H1 (cell line): ENCODE measurements at regions not wholly inside any gene's neighbourhood (a gene's known extent, or its start where the extent isn't known, plus 50 kb on each side); places are given as distances from the start of the nearest gene placed in this dataset.

Experiments
- CTCF ChIA-PET: fragments of 300-600 bp; sonication (Branson Sonifier 250); formaldehyde crosslinking; loops from one replicate; lab custom pipeline; 2021; ENCODE audit not compliant: partially characterized antibody; lab: Charles Lee
- POLR2A ChIA-PET: fragments of 300-600 bp; sonication (Branson Sonifier 250); formaldehyde crosslinking; loops from one replicate; lab custom pipeline; 2021; ENCODE audit warnings: inconsistent platforms; ENCODE audit not compliant: partially characterized antibody; lab: Charles Lee
- DNase-seq, 2 experiments: peaks; one replicate each; pipeline versions ENCODE4 v3.0.0 to v3.0.0-alpha.2; 2010 to 2022; ENCODE audit warnings: low spot score in 2 of 2, low read depth in 1 of 2, mixed read lengths in 1 of 2
- FAIRE-seq: peaks from 2 replicates; lab custom pipeline; 2011; peaks lifted over from hg19 to GRCh38; lab: Jason Lieb, UNC
- H2AFZ ChIP-seq: 2 replicates; pipeline ENCODE4 v1.8.1; 2012; ENCODE audit warnings: low read length, inconsistent platforms
- H2AK5ac ChIP-seq: 2 replicates; pipeline ENCODE4 v1.6.1; 2013; ENCODE audit warnings: low read depth, low read length
- H2BK120ac ChIP-seq: replicated peaks from 2 replicates; pipeline ENCODE3; 2013; ENCODE audit warnings: low read depth, low read length, inconsistent platforms
- H2BK12ac ChIP-seq: 2 replicates; pipeline ENCODE4 v1.6.1; 2013; ENCODE audit warnings: low read depth, low read length
- H2BK15ac ChIP-seq: 2 replicates; pipeline ENCODE4 v1.6.1; 2013; ENCODE audit warnings: low read length
- H2BK20ac ChIP-seq: 2 replicates; pipeline ENCODE4 v1.6.1; 2013; ENCODE audit warnings: low read length
- H2BK5ac ChIP-seq: 2 replicates; pipeline ENCODE4 v1.6.1; 2013; ENCODE audit warnings: low read depth, low read length
- H3K14ac ChIP-seq: 2 replicates; pipeline ENCODE4 v1.6.1; 2013; ENCODE audit warnings: inconsistent platforms; ENCODE audit not compliant: insufficient read length
- H3K18ac ChIP-seq: 2 replicates; pipeline ENCODE4 v1.6.1; 2013; ENCODE audit warnings: low read length; ENCODE audit errors: extremely low read depth
- H3K23ac ChIP-seq: 2 replicates; pipeline ENCODE4 v1.6.1; 2013; ENCODE audit warnings: inconsistent platforms; ENCODE audit not compliant: insufficient read length
- H3K23me2 ChIP-seq: 2 replicates; pipeline ENCODE4 v1.6.1; 2013; ENCODE audit warnings: low read depth, low read length
- H3K27ac ChIP-seq: 2 replicates; pipeline ENCODE4 v1.6.1; 2011; ENCODE audit warnings: low read depth, low read length, inconsistent platforms
- H3K27me3 ChIP-seq, 4 experiments: replicated peaks in 1 of 4; 1 replicate in 1 of 4; 2 replicates in 3 of 4; pipeline versions ENCODE4 v1.6.1 to v1.8.1; 2011 to 2013; ENCODE audit warnings: low read length in 3 of 4, mild to moderate bottlenecking in 3 of 4, inconsistent platforms in 2 of 4, mixed read lengths in 2 of 4, moderate library complexity in 1 of 4; ENCODE audit not compliant: control insufficient read depth in 3 of 4, insufficient read depth in 3 of 4; ENCODE audit errors: extremely low read depth in 1 of 4
- H3K36me3 ChIP-seq, 4 experiments: 2 replicates each; pipeline versions ENCODE4 v1.6.1 to v1.8.1; 2011 to 2013; ENCODE audit warnings: mild to moderate bottlenecking in 4 of 4, low read length in 3 of 4, moderate library complexity in 2 of 4, control low read depth in 1 of 4, inconsistent platforms in 1 of 4; ENCODE audit not compliant: insufficient read depth in 4 of 4, control insufficient read depth in 2 of 4
- H3K4ac ChIP-seq: replicated peaks from 2 replicates; pipeline ENCODE3; 2013; ENCODE audit warnings: low read length, low read depth, mixed read lengths, inconsistent platforms; ENCODE audit not compliant: insufficient read length
- H3K4me1 ChIP-seq, 4 experiments: replicated peaks in 1 of 4; 1 replicate in 1 of 4; 2 replicates in 3 of 4; pipeline versions ENCODE4 v1.6.1 to v1.8.1; 2011 to 2013; ENCODE audit warnings: low read length in 3 of 4, inconsistent platforms in 2 of 4, mixed read lengths in 1 of 4; ENCODE audit not compliant: insufficient read depth in 4 of 4, control insufficient read depth in 3 of 4
- H3K4me2 ChIP-seq, 2 experiments: 2 replicates each; pipeline versions ENCODE4 v1.6.1 to v1.8.1; 2011 to 2013; ENCODE audit warnings: low read depth in 2 of 2, low read length in 2 of 2, control low read depth in 1 of 2, inconsistent platforms in 1 of 2, mild to moderate bottlenecking in 1 of 2; ENCODE audit not compliant: insufficient read depth in 1 of 2
- H3K4me3 ChIP-seq, 4 experiments: fragments of 200-600, 300-600 bp in 1 of 4; sonication (generic), shearing (Covaris generic), sonication (Bioruptor Twin) in 1 of 4; 2 replicates each; pipeline versions ENCODE4 v1.5.1 to v1.8.1; 2011 to 2016; ENCODE audit warnings: low read length in 4 of 4, low read depth in 3 of 4, control low read depth in 2 of 4, inconsistent platforms in 2 of 4, mild to moderate bottlenecking in 2 of 4, mixed read lengths in 1 of 4, moderate library complexity in 1 of 4; ENCODE audit not compliant: insufficient read depth in 2 of 4; ENCODE audit errors: extremely low read depth in 1 of 4
- H3K56ac ChIP-seq: replicated peaks from 2 replicates; pipeline ENCODE3; 2013; ENCODE audit warnings: low read depth, mild to moderate bottlenecking, mixed read lengths, low read length, inconsistent platforms; ENCODE audit not compliant: insufficient read length
- H3K79me1 ChIP-seq: 2 replicates; pipeline ENCODE4 v1.6.1; 2013; ENCODE audit warnings: low read depth, low read length, control low read depth
- H3K79me2 ChIP-seq, 2 experiments: 2 replicates each; pipeline versions ENCODE4 v1.6.1 to v1.8.1; 2012 to 2013; ENCODE audit warnings: low read length in 2 of 2, mild to moderate bottlenecking in 2 of 2, inconsistent platforms in 1 of 2; ENCODE audit not compliant: insufficient read depth in 2 of 2, control insufficient read depth in 1 of 2
- H3K9ac ChIP-seq, 4 experiments: replicated peaks in 1 of 4; 1 replicate in 1 of 4; 2 replicates in 3 of 4; pipeline versions ENCODE4 v1.6.1 to v1.8.1; 2011 to 2013; ENCODE audit warnings: low read depth in 3 of 4, low read length in 3 of 4, control low read depth in 2 of 4, mild to moderate bottlenecking in 2 of 4, moderate library complexity in 2 of 4, inconsistent platforms in 1 of 4; ENCODE audit errors: extremely low read depth in 1 of 4
- H3K9me3 ChIP-seq, 2 experiments: 2 replicates each; pipeline versions ENCODE4 v1.6.1 to v1.8.1; 2012 to 2013; ENCODE audit warnings: mild to moderate bottlenecking in 2 of 2, moderate library complexity in 2 of 2, control low read depth in 1 of 2, inconsistent platforms in 1 of 2, low read depth in 1 of 2, low read length in 1 of 2, mixed read lengths in 1 of 2; ENCODE audit not compliant: insufficient read depth in 2 of 2
- H4K20me1 ChIP-seq, 2 experiments: replicated peaks in 1 of 2; 2 replicates each; pipeline versions ENCODE3 to v1.8.1; 2011 to 2013; ENCODE audit warnings: inconsistent platforms in 2 of 2, low read length in 2 of 2, mild to moderate bottlenecking in 1 of 2; ENCODE audit not compliant: insufficient read depth in 2 of 2, control insufficient read depth in 1 of 2
- H4K5ac ChIP-seq: 2 replicates; pipeline ENCODE4 v1.6.1; 2013; ENCODE audit warnings: low read length, low read depth, mixed read lengths, inconsistent platforms; ENCODE audit not compliant: insufficient read length
- H4K8ac ChIP-seq: 2 replicates; pipeline ENCODE4 v1.8.0; 2013; ENCODE audit warnings: mild to moderate bottlenecking, moderate library complexity, low read length, inconsistent platforms; ENCODE audit not compliant: insufficient read depth; ENCODE audit errors: extremely low read depth
- H4K91ac ChIP-seq: replicated peaks from 2 replicates; pipeline ENCODE3; 2013; ENCODE audit warnings: low read length, mixed read lengths, inconsistent platforms; ENCODE audit not compliant: insufficient read length
- BRCA1 ChIP-seq: IDR thresholded peaks from 2 replicates; pipeline ENCODE4 v1.6.1; 2012; ENCODE audit warnings: low read depth, low read length, improper control_type of control experiment
- CBX5 ChIP-seq: fragments of 300-800, 300-1000 bp; sonication (generic); IDR thresholded peaks from 2 replicates; pipeline ENCODE4 v1.7.1; 2016; ENCODE audit warnings: antibody characterized with exemption, low read length, low read depth
- CEBPB ChIP-seq: IDR thresholded peaks from 2 replicates; pipeline ENCODE4 v1.6.1; 2012; ENCODE audit warnings: low read depth, low read length
- CHD2 ChIP-seq: IDR thresholded peaks from 2 replicates; pipeline ENCODE4 v1.6.1; 2012; ENCODE audit warnings: low read length, improper control_type of control experiment
- CTCF ChIP-seq, 3 experiments: IDR thresholded peaks; 1 replicate in 2 of 3; 2 replicates in 1 of 3; pipeline versions ENCODE4 v1.5.1 to v1.6.1; 2011; ENCODE audit warnings: low read length in 3 of 3, mild to moderate bottlenecking in 3 of 3, inconsistent platforms in 2 of 3, low read depth in 1 of 3, moderate library complexity in 1 of 3; ENCODE audit not compliant: insufficient read depth in 1 of 3; ENCODE audit errors: control extremely low read depth in 1 of 3
- EZH2 ChIP-seq: fragments of 200-600 bp; sonication (generic); IDR thresholded peaks from 2 replicates; pipeline ENCODE4 v1.7.1; 2012; ENCODE audit warnings: low read depth, mild to moderate bottlenecking, moderate library complexity, low read length, inconsistent platforms; ENCODE audit not compliant: severe bottlenecking
- POU5F1 ChIP-seq: IDR thresholded peaks from 2 replicates; pipeline ENCODE4 v1.6.1; 2011; ENCODE audit warnings: low read depth, mild to moderate bottlenecking, low read length, moderate library complexity
- RAD21 ChIP-seq, 2 experiments: IDR thresholded peaks in 1 of 2; conservative IDR thresholded peaks in 1 of 2; 2 replicates each; pipeline ENCODE4 v1.6.1; 2011; ENCODE audit warnings: low read depth in 2 of 2, low read length in 2 of 2, improper control_type of control experiment in 1 of 2, inconsistent platforms in 1 of 2, mild to moderate bottlenecking in 1 of 2, moderate library complexity in 1 of 2
- RBBP5 ChIP-seq: IDR thresholded peaks from 2 replicates; pipeline ENCODE4 v1.7.1; 2012; ENCODE audit warnings: low read depth, mild to moderate bottlenecking, inconsistent platforms, low read length, moderate library complexity, borderline replicate concordance
- SP1 ChIP-seq: IDR thresholded peaks from 2 replicates; pipeline ENCODE4 v1.6.1; 2011; ENCODE audit warnings: low read depth, low read length
- SUZ12 ChIP-seq: fragments of 200-600 bp; sonication (generic); IDR thresholded peaks from 2 replicates; pipeline ENCODE4 v1.6.1; 2012; ENCODE audit warnings: mild to moderate bottlenecking, inconsistent platforms, low read length, moderate library complexity, mixed read lengths
- TEAD4 ChIP-seq: IDR thresholded peaks from 2 replicates; pipeline ENCODE4 v1.6.1; 2012; ENCODE audit warnings: low read depth, low read length, inconsistent platforms, mixed read lengths
- WGBS, 2 experiments: shearing (Covaris generic) in 1 of 2; methylation state at CpG; one replicate each; pipeline versions ENCODE4 v1.1.6 to v1.1.7; 2013 to 2015; ENCODE audit warnings: low lambda C conversion rate in 2 of 2, mixed read lengths in 2 of 2, inconsistent platforms in 1 of 2, low coverage in 1 of 2, missing lambda C conversion rate in 1 of 2; ENCODE audit not compliant: insufficient replicate concordance in 2 of 2, insufficient coverage in 1 of 2, insufficient read length in 1 of 2; ENCODE audit errors: extremely low coverage in 1 of 2, missing lambda C conversion rate in 1 of 2; 5-methylcytosine and 5-hydroxymethylcytosine counted together

GRCh38 chr3:46113608-46114007 is 86.3 kb upstream of the XCR1 start:
- H3K4me1 ChIP-seq, result peaks cover 0 to 3% (median 0%) of the 10 kb centered on the region in 4 experiments; a peak in 3 of 7 replicates
- no peaks in the 10 kb centered on the region for H3K23me2 ChIP-seq
- no peak overlapping the region for H2BK15ac ChIP-seq
- no peak overlapping the region for H3K9ac ChIP-seq
- no peaks in the 10 kb centered on the region for H3K27me3 ChIP-seq
- no peak overlapping the region for H2AFZ ChIP-seq
- H2BK12ac ChIP-seq, result no peak overlapping the region
- FAIRE-seq (no peak), DNase-seq (no peak)
- no peak overlapping the region for H3K23ac ChIP-seq
- H3K79me1 ChIP-seq, result no peaks in the 10 kb centered on the region
- ChIA-PET POLR2A (no interaction called here), CTCF (interaction anchor here (0.9 to 1.6 kb wide), 2 partner anchors 10 to 21 kb away, joined by 3 read pairs; no protein-coding TSS in a partner anchor)
- no peak overlapping the region for H3K18ac ChIP-seq
- H4K5ac ChIP-seq, result no peak overlapping the region
- H3K56ac ChIP-seq, result no peak overlapping the region
- H4K20me1 ChIP-seq, result no peaks in the 10 kb centered on the region
- H2AK5ac ChIP-seq, result no peak overlapping the region
- no peak overlapping the region for H3K4ac ChIP-seq
- no peak overlapping the region for H3K14ac ChIP-seq
- H3K79me2 ChIP-seq, result no peaks in the 10 kb centered on the region
- no peaks in the 10 kb centered on the region for H3K9me3 ChIP-seq
- H3K4me3 ChIP-seq, result no peak overlapping the region
- WGBS, 2 experiments, result 88% methylated on average over 4 of the region's 4 CpGs; no CpG with 5 or more reads in 1 of the 2 experiments
- no peak overlapping the region for H3K4me2 ChIP-seq
- no peak overlapping the region for H4K91ac ChIP-seq
- H3K27ac ChIP-seq, result no peak overlapping the region
- H2BK20ac ChIP-seq, result no peak overlapping the region
- H4K8ac ChIP-seq, result no peak overlapping the region
- H2BK5ac ChIP-seq, result no peak overlapping the region
- no peaks in the 10 kb centered on the region for H3K36me3 ChIP-seq
- H2BK120ac ChIP-seq, result no peak overlapping the region
- TF ChIP-seq CEBPB, result no peak
- no peak for TF ChIP-seq SP1
- TF ChIP-seq TEAD4, result no peak
- no peak for TF ChIP-seq EZH2
- TF ChIP-seq RBBP5, result no peak
- TF ChIP-seq SUZ12, result no peak
- no peak for TF ChIP-seq RAD21 (IDR thresholded peaks at IDR 0.05 in 1 of 2, conservative IDR thresholded peaks at IDR 0.05 in 1 of 2; ENCODE audit: low read depth in 2 of 2, low read length in 2 of 2)
- TF ChIP-seq POU5F1, result no peak
- TF ChIP-seq CBX5, result no peak
- TF ChIP-seq BRCA1, result no peak
- no peak for TF ChIP-seq CTCF (IDR thresholded peaks at IDR 0.05; ENCODE audit: control extremely low read depth in 1 of 3, insufficient read depth in 1 of 3, low read depth in 1 of 3, low read length in 3 of 3)
- no peak for TF ChIP-seq CHD2
